ENCODE measurements at regions not wholly inside any gene's neighbourhood (a gene's known extent, or its start where the extent isn't known, plus 50 kb on each side); places are given as distances from the start of the nearest gene placed in this dataset.

DNA sequence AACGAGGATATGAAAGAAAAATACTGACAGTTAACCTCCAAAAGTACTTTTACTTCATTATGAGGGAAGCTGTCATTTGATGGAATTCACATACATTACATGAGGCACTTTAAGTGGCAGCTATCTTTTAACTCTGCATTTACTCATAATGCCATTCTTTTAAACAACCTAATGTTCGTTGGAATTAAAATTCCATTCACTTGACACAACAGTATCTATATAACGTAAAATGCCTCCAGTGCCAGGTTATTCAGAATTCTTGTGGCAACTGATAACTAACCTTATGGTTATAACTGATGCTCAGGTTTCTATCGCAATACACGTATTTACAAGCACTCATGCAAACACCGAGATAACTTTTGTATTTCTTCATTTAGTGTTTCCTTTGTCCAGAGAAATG lies 376.9 kb upstream of the GRAMD2B start:
- TF ChIP-seq, protein P1, sequence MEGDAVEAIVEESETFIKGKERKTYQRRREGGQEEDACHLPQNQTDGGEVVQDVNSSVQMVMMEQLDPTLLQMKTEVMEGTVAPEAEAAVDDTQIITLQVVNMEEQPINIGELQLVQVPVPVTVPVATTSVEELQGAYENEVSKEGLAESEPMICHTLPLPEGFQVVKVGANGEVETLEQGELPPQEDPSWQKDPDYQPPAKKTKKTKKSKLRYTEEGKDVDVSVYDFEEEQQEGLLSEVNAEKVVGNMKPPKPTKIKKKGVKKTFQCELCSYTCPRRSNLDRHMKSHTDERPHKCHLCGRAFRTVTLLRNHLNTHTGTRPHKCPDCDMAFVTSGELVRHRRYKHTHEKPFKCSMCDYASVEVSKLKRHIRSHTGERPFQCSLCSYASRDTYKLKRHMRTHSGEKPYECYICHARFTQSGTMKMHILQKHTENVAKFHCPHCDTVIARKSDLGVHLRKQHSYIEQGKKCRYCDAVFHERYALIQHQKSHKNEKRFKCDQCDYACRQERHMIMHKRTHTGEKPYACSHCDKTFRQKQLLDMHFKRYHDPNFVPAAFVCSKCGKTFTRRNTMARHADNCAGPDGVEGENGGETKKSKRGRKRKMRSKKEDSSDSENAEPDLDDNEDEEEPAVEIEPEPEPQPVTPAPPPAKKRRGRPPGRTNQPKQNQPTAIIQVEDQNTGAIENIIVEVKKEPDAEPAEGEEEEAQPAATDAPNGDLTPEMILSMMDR (IDR thresholded peaks at IDR 0.05) = no peak
- no peak for TF ChIP-seq POLR2AphosphoS5 (IDR thresholded peaks at IDR 0.05; ENCODE audit: low read depth, low read length)
- no peak for TF ChIP-seq TCF7L2 (IDR thresholded peaks at IDR 0.05; ENCODE audit: low read depth, low read length)
- TF ChIP-seq, protein P2, sequence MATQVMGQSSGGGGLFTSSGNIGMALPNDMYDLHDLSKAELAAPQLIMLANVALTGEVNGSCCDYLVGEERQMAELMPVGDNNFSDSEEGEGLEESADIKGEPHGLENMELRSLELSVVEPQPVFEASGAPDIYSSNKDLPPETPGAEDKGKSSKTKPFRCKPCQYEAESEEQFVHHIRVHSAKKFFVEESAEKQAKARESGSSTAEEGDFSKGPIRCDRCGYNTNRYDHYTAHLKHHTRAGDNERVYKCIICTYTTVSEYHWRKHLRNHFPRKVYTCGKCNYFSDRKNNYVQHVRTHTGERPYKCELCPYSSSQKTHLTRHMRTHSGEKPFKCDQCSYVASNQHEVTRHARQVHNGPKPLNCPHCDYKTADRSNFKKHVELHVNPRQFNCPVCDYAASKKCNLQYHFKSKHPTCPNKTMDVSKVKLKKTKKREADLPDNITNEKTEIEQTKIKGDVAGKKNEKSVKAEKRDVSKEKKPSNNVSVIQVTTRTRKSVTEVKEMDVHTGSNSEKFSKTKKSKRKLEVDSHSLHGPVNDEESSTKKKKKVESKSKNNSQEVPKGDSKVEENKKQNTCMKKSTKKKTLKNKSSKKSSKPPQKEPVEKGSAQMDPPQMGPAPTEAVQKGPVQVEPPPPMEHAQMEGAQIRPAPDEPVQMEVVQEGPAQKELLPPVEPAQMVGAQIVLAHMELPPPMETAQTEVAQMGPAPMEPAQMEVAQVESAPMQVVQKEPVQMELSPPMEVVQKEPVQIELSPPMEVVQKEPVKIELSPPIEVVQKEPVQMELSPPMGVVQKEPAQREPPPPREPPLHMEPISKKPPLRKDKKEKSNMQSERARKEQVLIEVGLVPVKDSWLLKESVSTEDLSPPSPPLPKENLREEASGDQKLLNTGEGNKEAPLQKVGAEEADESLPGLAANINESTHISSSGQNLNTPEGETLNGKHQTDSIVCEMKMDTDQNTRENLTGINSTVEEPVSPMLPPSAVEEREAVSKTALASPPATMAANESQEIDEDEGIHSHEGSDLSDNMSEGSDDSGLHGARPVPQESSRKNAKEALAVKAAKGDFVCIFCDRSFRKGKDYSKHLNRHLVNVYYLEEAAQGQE (IDR thresholded peaks at IDR 0.05; ENCODE audit: insufficient read depth in 1 of 2, low read depth in 2 of 2, low read length in 1 of 2) = no peak
